Neural crest cell (in vitro differentiated cells): ENCODE measurements at regions not wholly inside any gene's neighbourhood (a gene's known extent, or its start where the extent isn't known, plus 50 kb on each side); places are given as distances from the start of the nearest gene placed in this dataset.

ENCODE experiments used
- DNase-seq: peaks from one replicate; pipeline ENCODE4 v3.0.0; 2021; ENCODE audit warnings: low read depth, mixed read lengths, low spot score
- H3K27ac Mint-ChIP-seq: one replicate; pipeline ENCODE4 v1.8.0; 2021; ENCODE audit warnings: mild to moderate bottlenecking, mixed read lengths; ENCODE audit not compliant: unreplicated experiment
- H3K27me3 Mint-ChIP-seq: 2 replicates; pipeline ENCODE4 v1.8.0; 2021; ENCODE audit warnings: low read depth, mild to moderate bottlenecking, mixed read lengths
- H3K36me3 Mint-ChIP-seq: 2 replicates; pipeline ENCODE4 v1.8.0; 2021; ENCODE audit warnings: low read depth, mild to moderate bottlenecking, mixed read lengths
- H3K4me1 Mint-ChIP-seq: 2 replicates; pipeline ENCODE4 v1.8.0; 2021; ENCODE audit warnings: mixed read lengths
- H3K4me3 Mint-ChIP-seq: one replicate; pipeline ENCODE4 v1.8.0; 2021; ENCODE audit warnings: mild to moderate bottlenecking, mixed read lengths
- H3K9me3 Mint-ChIP-seq: 2 replicates; pipeline ENCODE4 v1.8.0; 2021; ENCODE audit warnings: mixed read lengths
- TF ChIP-seq, protein P1 (sequence below): fragments of 200-600 bp; sonication (generic); conservative IDR thresholded peaks from 2 replicates; pipeline ENCODE4 v1.5.0; 2021; ENCODE audit warnings: antibody characterized with exemption, mild to moderate bottlenecking

GRCh38 chr18:68448736-68449135 lies 266.2 kb downstream of the TMX3 start:
- TF ChIP-seq, protein P1, sequence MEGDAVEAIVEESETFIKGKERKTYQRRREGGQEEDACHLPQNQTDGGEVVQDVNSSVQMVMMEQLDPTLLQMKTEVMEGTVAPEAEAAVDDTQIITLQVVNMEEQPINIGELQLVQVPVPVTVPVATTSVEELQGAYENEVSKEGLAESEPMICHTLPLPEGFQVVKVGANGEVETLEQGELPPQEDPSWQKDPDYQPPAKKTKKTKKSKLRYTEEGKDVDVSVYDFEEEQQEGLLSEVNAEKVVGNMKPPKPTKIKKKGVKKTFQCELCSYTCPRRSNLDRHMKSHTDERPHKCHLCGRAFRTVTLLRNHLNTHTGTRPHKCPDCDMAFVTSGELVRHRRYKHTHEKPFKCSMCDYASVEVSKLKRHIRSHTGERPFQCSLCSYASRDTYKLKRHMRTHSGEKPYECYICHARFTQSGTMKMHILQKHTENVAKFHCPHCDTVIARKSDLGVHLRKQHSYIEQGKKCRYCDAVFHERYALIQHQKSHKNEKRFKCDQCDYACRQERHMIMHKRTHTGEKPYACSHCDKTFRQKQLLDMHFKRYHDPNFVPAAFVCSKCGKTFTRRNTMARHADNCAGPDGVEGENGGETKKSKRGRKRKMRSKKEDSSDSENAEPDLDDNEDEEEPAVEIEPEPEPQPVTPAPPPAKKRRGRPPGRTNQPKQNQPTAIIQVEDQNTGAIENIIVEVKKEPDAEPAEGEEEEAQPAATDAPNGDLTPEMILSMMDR = no peak
- H3K4me1 Mint-ChIP-seq = no peaks in the 10 kb centered on the region
- H3K36me3 Mint-ChIP-seq = peaks cover 3% of the 10 kb centered on the region
- H3K9me3 Mint-ChIP-seq = peaks cover 4% of the 10 kb centered on the region
- H3K4me3 Mint-ChIP-seq = no peak overlapping the region
- DNase-seq = no peak
- no peak overlapping the region for H3K27ac Mint-ChIP-seq
- H3K27me3 Mint-ChIP-seq = no peaks in the 10 kb centered on the region

DNA sequence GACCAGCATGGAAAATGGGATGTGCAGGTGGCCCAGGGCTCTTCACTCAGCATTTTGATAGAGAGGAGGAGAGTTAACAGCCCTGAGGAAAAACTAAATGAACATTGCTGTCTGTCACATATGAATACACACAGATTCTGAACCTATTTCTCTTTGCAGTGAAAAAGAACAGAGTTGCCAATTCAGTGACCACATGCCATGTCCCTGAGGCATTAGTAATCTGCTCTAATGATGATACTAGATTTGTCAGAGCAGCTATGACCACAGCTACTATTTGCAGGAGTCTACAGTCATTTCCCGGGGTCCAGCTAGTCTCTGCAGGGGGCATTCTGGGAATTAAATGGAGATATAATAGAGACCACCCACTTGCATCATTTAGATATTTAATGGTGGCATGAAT lies 267.6 kb downstream of the TMX3 start:
- DNase-seq = no peak
- H3K27ac Mint-ChIP-seq = no peak overlapping the region
- no peaks in the 10 kb centered on the region for H3K27me3 Mint-ChIP-seq
- TF ChIP-seq, protein P1 = no peak
- peaks cover 4% of the 10 kb centered on the region for H3K9me3 Mint-ChIP-seq
- peaks cover 3% of the 10 kb centered on the region for H3K36me3 Mint-ChIP-seq
- no peak overlapping the region for H3K4me3 Mint-ChIP-seq
- no peaks in the 10 kb centered on the region for H3K4me1 Mint-ChIP-seq

GRCh38 chr18:68445668-68446426 lies 269.1 kb downstream of the TMX3 start:
- H3K4me1 Mint-ChIP-seq = no peaks in the 10 kb centered on the region
- H3K27me3 Mint-ChIP-seq = no peaks in the 10 kb centered on the region
- no peak for DNase-seq
- H3K36me3 Mint-ChIP-seq = peaks cover 3% of the 10 kb centered on the region
- H3K27ac Mint-ChIP-seq = no peak overlapping the region
- no peak overlapping the region for H3K4me3 Mint-ChIP-seq
- peaks cover 4% of the 10 kb centered on the region for H3K9me3 Mint-ChIP-seq
- TF ChIP-seq, protein P1 = no peak

DNA sequence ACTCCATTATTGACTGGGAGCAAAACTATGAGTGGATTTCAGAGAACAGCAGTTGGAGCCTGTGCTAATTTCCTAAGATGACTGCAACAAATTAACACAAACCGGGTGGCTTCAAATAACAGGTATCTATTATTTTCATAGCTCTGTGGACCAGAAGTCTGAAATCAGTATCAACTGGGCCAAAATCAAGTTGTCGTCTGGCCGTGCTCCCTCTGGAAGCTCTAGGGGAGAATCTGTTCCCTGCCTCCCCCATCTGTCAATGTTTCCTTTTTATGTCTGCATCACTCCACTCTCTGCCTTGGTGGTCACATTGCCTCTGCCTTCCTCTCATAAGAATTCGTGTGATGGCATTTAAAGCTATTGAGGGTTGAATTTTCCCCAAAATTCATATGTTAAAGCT lies 269.8 kb downstream of the TMX3 start:
- H3K9me3 Mint-ChIP-seq = peaks cover 4% of the 10 kb centered on the region
- no peak for DNase-seq
- H3K27ac Mint-ChIP-seq = no peak overlapping the region
- peaks cover 3% of the 10 kb centered on the region for H3K4me1 Mint-ChIP-seq
- TF ChIP-seq, protein P1 = no peak
- H3K36me3 Mint-ChIP-seq = peaks cover 3% of the 10 kb centered on the region
- H3K27me3 Mint-ChIP-seq = no peaks in the 10 kb centered on the region
- H3K4me3 Mint-ChIP-seq = no peak overlapping the region

- H3K27me3 Mint-ChIP-seq = no peaks in the 10 kb centered on the region
- H3K36me3 Mint-ChIP-seq = peaks cover 10% of the 10 kb centered on the region
- DNase-seq = no peak
- TF ChIP-seq, protein P1 = no peak
- H3K4me1 Mint-ChIP-seq = peaks cover 20% of the 10 kb centered on the region
- no peak overlapping the region for H3K4me3 Mint-ChIP-seq
- H3K27ac Mint-ChIP-seq = no peak overlapping the region
- H3K9me3 Mint-ChIP-seq = peaks cover 15% of the 10 kb centered on the region
Measured at GRCh38 chr18:68441241-68441640, 273.7 kb downstream of the TMX3 start.
